ENCODE measurements at regions not wholly inside any gene's neighbourhood (a gene's known extent, or its start where the extent isn't known, plus 50 kb on each side); places are given as distances from the start of the nearest gene placed in this dataset.

- no peak overlapping the region for H3K9ac ChIP-seq (ENCODE audit: extremely low read depth, insufficient read length, low read length)
- H3K4me1 ChIP-seq (ENCODE audit: insufficient read depth, low read length) = no peaks in the 10 kb centered on the region
- H2AK5ac ChIP-seq (ENCODE audit: insufficient read length, low read length) = no peak overlapping the region
- H2BK5ac ChIP-seq (ENCODE audit: insufficient read length, low read length) = no peak overlapping the region
- Mint-ChIP-seq H3K36me3 (ENCODE audit: insufficient read depth in 1 of 3, low read depth in 3 of 3) (no peaks in the 10 kb centered on the region; a peak in 1 of 7 replicates), H3K27ac (no peak overlapping the region), H3K4me1 (peaks cover 5 to 7% of the 10 kb centered on the region in 2 experiments), H3K27me3 (ENCODE audit: low read depth) (no peaks in the 10 kb centered on the region), H3K9me3 (no peaks in the 10 kb centered on the region), H3K4me3 (no peak overlapping the region)
- no peaks in the 10 kb centered on the region for H3K23me2 ChIP-seq (ENCODE audit: insufficient read length, low read depth, low read length, poor library complexity, severe bottlenecking)
- no peak overlapping the region for H4K91ac ChIP-seq (ENCODE audit: insufficient read length, low read depth, low read length)
- no peaks in the 10 kb centered on the region for H4K20me1 ChIP-seq (ENCODE audit: control insufficient read depth, insufficient read depth, insufficient read length)
- H3K27ac ChIP-seq (ENCODE audit: insufficient read length, low read depth, low read length) = no peak overlapping the region
- H3K18ac ChIP-seq (ENCODE audit: insufficient read length, low read depth, low read length) = no peak overlapping the region
- H3K4ac ChIP-seq (ENCODE audit: low read depth, low read length) = no peak overlapping the region
- H3K14ac ChIP-seq (ENCODE audit: insufficient read depth, low read length) = no peak overlapping the region
- H2BK120ac ChIP-seq (ENCODE audit: low read depth, low read length, poor library complexity, severe bottlenecking) = no peak overlapping the region
- no peak overlapping the region for H3K4me2 ChIP-seq (ENCODE audit: insufficient read depth, insufficient read length, low read length)
- H3K23ac ChIP-seq (ENCODE audit: insufficient read length, low read depth, low read length) = no peak overlapping the region
- no peaks in the 10 kb centered on the region for H3K27me3 ChIP-seq (ENCODE audit: insufficient read depth, low read length)
- H2BK12ac ChIP-seq (ENCODE audit: insufficient read length, low read depth, low read length) = no peak overlapping the region
- H3K79me1 ChIP-seq (ENCODE audit: insufficient read depth, low read depth, low read length, poor library complexity, severe bottlenecking) = no peaks in the 10 kb centered on the region
- H4K5ac ChIP-seq (ENCODE audit: insufficient read length, low read depth, low read length) = no peak overlapping the region
- H3K56ac ChIP-seq (ENCODE audit: insufficient read length, low read depth, low read length) = no peak overlapping the region
- WGBS (ENCODE audit: extremely low coverage, insufficient read length, low lambda C conversion rate) = no CpG with 5 or more reads among the region's 1 CpG
- no peak overlapping the region for H2BK15ac ChIP-seq (ENCODE audit: low read depth, low read length)
- H2BK20ac ChIP-seq (ENCODE audit: low read depth, low read length, poor library complexity, severe bottlenecking) = no peak overlapping the region
- H3K9me3 ChIP-seq (ENCODE audit: control insufficient read depth, low read depth, low read length) = no peaks in the 10 kb centered on the region
- H2AFZ ChIP-seq (ENCODE audit: low read length) = no peak overlapping the region
- H3T11ph ChIP-seq (ENCODE audit: low read length) = no peak overlapping the region
- TF ChIP-seq, protein P1, sequence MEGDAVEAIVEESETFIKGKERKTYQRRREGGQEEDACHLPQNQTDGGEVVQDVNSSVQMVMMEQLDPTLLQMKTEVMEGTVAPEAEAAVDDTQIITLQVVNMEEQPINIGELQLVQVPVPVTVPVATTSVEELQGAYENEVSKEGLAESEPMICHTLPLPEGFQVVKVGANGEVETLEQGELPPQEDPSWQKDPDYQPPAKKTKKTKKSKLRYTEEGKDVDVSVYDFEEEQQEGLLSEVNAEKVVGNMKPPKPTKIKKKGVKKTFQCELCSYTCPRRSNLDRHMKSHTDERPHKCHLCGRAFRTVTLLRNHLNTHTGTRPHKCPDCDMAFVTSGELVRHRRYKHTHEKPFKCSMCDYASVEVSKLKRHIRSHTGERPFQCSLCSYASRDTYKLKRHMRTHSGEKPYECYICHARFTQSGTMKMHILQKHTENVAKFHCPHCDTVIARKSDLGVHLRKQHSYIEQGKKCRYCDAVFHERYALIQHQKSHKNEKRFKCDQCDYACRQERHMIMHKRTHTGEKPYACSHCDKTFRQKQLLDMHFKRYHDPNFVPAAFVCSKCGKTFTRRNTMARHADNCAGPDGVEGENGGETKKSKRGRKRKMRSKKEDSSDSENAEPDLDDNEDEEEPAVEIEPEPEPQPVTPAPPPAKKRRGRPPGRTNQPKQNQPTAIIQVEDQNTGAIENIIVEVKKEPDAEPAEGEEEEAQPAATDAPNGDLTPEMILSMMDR (conservative IDR thresholded peaks at IDR 0.05) = no peak
- no peak overlapping the region for H4K8ac ChIP-seq (replicated peaks; ENCODE audit: insufficient read length, low read depth, low read length)
- no peaks in the 10 kb centered on the region for H3K79me2 ChIP-seq (ENCODE audit: insufficient read depth, low read length)
- no peak for DNase-seq
Measured at GRCh38 chr5:103890313-103890712, 327.7 kb upstream of the NUDT12 start.
